HG02798 (cell line): ENCODE measurements at regions not wholly inside any gene's neighbourhood (a gene's known extent, or its start where the extent isn't known, plus 50 kb on each side); places are given as distances from the start of the nearest gene placed in this dataset.
"Not testable (repeated sequence)": the region's sequence is repeated elsewhere in the genome, so short reads cannot be mapped to it uniquely, and the experiment has no call there.

Source experiments
- ATAC-seq: cut with Tn5 transposase; IDR thresholded peaks from one replicate; pipeline ENCODE4 v1.9.1; 2021; ENCODE audit warnings: mild to moderate bottlenecking; ENCODE audit not compliant: unreplicated experiment, poor library complexity

- no peak for ATAC-seq
These were observed 135.3 kb downstream of the ZNF467 start for GRCh38 chr7:149637911-149638565.

- ATAC-seq, result no peak
These were observed 137.6 kb downstream of the ZNF467 start for GRCh38 chr7:149635561-149636329.

- no peak for ATAC-seq
These were observed 136.7 kb upstream of the ZNF746 start for GRCh38 chr7:149633976-149634945.

- not testable (repeated sequence) for ATAC-seq
These were observed 130.9 kb upstream of the ZNF746 start for GRCh38 chr7:149628361-149629149.

- ATAC-seq, result no peak
These were observed 130.3 kb upstream of the ZNF746 start for GRCh38 chr7:149627911-149628310.

- ATAC-seq, result no peak
These were observed 129.4 kb upstream of the ZNF746 start for GRCh38 chr7:149626972-149627371.

- no peak for ATAC-seq
These were observed 128.4 kb upstream of the ZNF746 start for GRCh38 chr7:149625947-149626392.

- no peak for ATAC-seq
These were observed 127.8 kb upstream of the ZNF746 start for GRCh38 chr7:149625340-149625946.

GRCh38 chr7:149624419-149625339 lies 127.1 kb upstream of the ZNF746 start:
- peak; percentile 90 for ATAC-seq

GRCh38 chr7:149624006-149624405 lies 126.4 kb upstream of the ZNF746 start:
- ATAC-seq, result peak; percentile 0

- ATAC-seq, result not testable (repeated sequence)
These were observed 125.8 kb upstream of the ZNF746 start for GRCh38 chr7:149623262-149623997.

- no peak for ATAC-seq
These were observed 125.0 kb upstream of the ZNF746 start for GRCh38 chr7:149622444-149623210.

- ATAC-seq, result no peak
These were observed 124.2 kb upstream of the ZNF746 start for GRCh38 chr7:149621776-149622175.

GRCh38 chr7:149620961-149621360 lies 123.4 kb upstream of the ZNF746 start:
- peak; percentile 61 for ATAC-seq

GRCh38 chr7:149616898-149617297 lies 119.3 kb upstream of the ZNF746 start:
- no peak for ATAC-seq

GRCh38 chr7:149615690-149616270 lies 118.2 kb upstream of the ZNF746 start:
- ATAC-seq, result no peak
